ENCODE measurements at regions not wholly inside any gene's neighbourhood (a gene's known extent, or its start where the extent isn't known, plus 50 kb on each side); places are given as distances from the start of the nearest gene placed in this dataset.

GRCh38 chr3:117695321-117695720 lies 985.7 kb downstream of the TUSC7 start:
- TF ChIP-seq CTCF (IDR thresholded peaks at IDR 0.05; ENCODE audit: low read depth, low read length) = no peak
- no peak for TF ChIP-seq EZH2phosphoT487 (IDR thresholded peaks at IDR 0.05; ENCODE audit: low read depth)

Measured in OCI-LY3 (cell line).